GM23338 (cell line): ENCODE measurements at regions not wholly inside any gene's neighbourhood (a gene's known extent, or its start where the extent isn't known, plus 50 kb on each side); places are given as distances from the start of the nearest gene placed in this dataset.

Experiments
- ATAC-seq: fragments of 200-7000 bp; cut with Tn5 transposase; 3 replicates; pipeline ENCODE4 v1.9.1; 2020
- DNase-seq: peaks from one replicate; pipeline ENCODE4 v3.0.0-alpha.2; 2015; ENCODE audit warnings: low spot score
- H2AFZ ChIP-seq: fragments of 200-600 bp; sonication (generic); 2 replicates; pipeline ENCODE4 v1.8.0; 2016; ENCODE audit warnings: antibody characterized with exemption, mild to moderate bottlenecking, moderate library complexity
- H3F3A ChIP-seq: fragments of 200-600 bp; sonication (generic); replicated peaks from 2 replicates; pipeline ENCODE4 v1.8.0; 2017; ENCODE audit warnings: antibody characterized with exemption, mixed run types, low read depth
- H3K27ac ChIP-seq: fragments of 200-600 bp; sonication (generic); 2 replicates; pipeline ENCODE4 v1.6.1; 2016; ENCODE audit warnings: low read depth
- H3K27me3 ChIP-seq: fragments of 200-600 bp; sonication (generic); 2 replicates; pipeline ENCODE4 v1.8.0; 2016; ENCODE audit warnings: mild to moderate bottlenecking, mixed run types, moderate library complexity; ENCODE audit not compliant: insufficient read depth
- H3K36me3 ChIP-seq: fragments of 200-600 bp; sonication (generic); 2 replicates; pipeline ENCODE4 v1.8.0; 2016; ENCODE audit warnings: mild to moderate bottlenecking; ENCODE audit not compliant: insufficient read depth
- H3K4me1 ChIP-seq: fragments of 200-600 bp; sonication (generic); 2 replicates; pipeline ENCODE4 v1.8.0; 2016; ENCODE audit warnings: mild to moderate bottlenecking, moderate library complexity; ENCODE audit not compliant: insufficient read depth
- H3K4me2 ChIP-seq: fragments of 200-600 bp; sonication (generic); 2 replicates; pipeline ENCODE4 v1.7.1; 2017; ENCODE audit warnings: mixed run types
- H3K4me3 ChIP-seq: fragments of 200-600 bp; sonication (generic); 2 replicates; pipeline ENCODE4 v1.6.1; 2016; ENCODE audit warnings: mixed run types
- H3K79me2 ChIP-seq: fragments of 200-600 bp; sonication (generic); replicated peaks from 2 replicates; pipeline ENCODE4 v1.8.0; 2017; ENCODE audit warnings: mild to moderate bottlenecking; ENCODE audit not compliant: insufficient read depth
- H3K9me2 ChIP-seq: fragments of 200-600 bp; sonication (generic); 2 replicates; pipeline ENCODE4 v1.8.0; 2017; ENCODE audit not compliant: insufficient read depth
- H4K20me1 ChIP-seq: fragments of 200-600 bp; sonication (generic); replicated peaks from 2 replicates; pipeline ENCODE4 v1.8.0; 2017; ENCODE audit warnings: mild to moderate bottlenecking; ENCODE audit not compliant: insufficient read depth
- H3K27ac Mint-ChIP-seq: 2 replicates; pipeline ENCODE4 v1.8.0; 2020; ENCODE audit warnings: inconsistent platforms, mild to moderate bottlenecking, moderate library complexity, mixed read lengths
- H3K27me3 Mint-ChIP-seq: 3 replicates; pipeline ENCODE4 v1.8.0; 2022; ENCODE audit warnings: low read depth, mild to moderate bottlenecking, moderate library complexity, mixed read lengths, inconsistent platforms; ENCODE audit not compliant: insufficient read depth, poor library complexity
- H3K36me3 Mint-ChIP-seq: 3 replicates; pipeline ENCODE4 v1.8.0; 2021; ENCODE audit warnings: low read depth, mild to moderate bottlenecking, inconsistent platforms, moderate library complexity, mixed read lengths
- H3K4me1 Mint-ChIP-seq: 3 replicates; pipeline ENCODE4 v1.8.0; 2020; ENCODE audit warnings: mild to moderate bottlenecking, inconsistent platforms, mixed read lengths
- H3K4me3 Mint-ChIP-seq: 3 replicates; pipeline ENCODE4 v1.8.0; 2021; ENCODE audit warnings: moderate library complexity, mild to moderate bottlenecking, inconsistent platforms, mixed read lengths
- H3K9me3 Mint-ChIP-seq: 3 replicates; pipeline ENCODE4 v1.8.0; 2020; ENCODE audit warnings: moderate library complexity, mild to moderate bottlenecking, inconsistent platforms, mixed read lengths
- CREB1 ChIP-seq: fragments of 250-450 bp; sonication (Bioruptor Pico); IDR thresholded peaks from 2 replicates; pipeline ENCODE4 v1.5.0; 2020; ENCODE audit warnings: low read depth, mild to moderate bottlenecking, moderate library complexity
- EZH2 ChIP-seq: fragments of 200-600 bp; sonication (generic); IDR thresholded peaks from one replicate; pipeline ENCODE4 v1.8.0; 2017; ENCODE audit warnings: antibody characterized with exemption, mild to moderate bottlenecking, low read depth; ENCODE audit not compliant: unreplicated experiment
- EZH2phosphoT487 ChIP-seq: fragments of 200-600 bp; sonication (generic); IDR thresholded peaks from one replicate; pipeline ENCODE4 v1.8.1; 2018; ENCODE audit warnings: antibody characterized with exemption; ENCODE audit not compliant: unreplicated experiment
- JUNB ChIP-seq: IDR thresholded peaks from one replicate; pipeline ENCODE4 v1.6.1; 2016; ENCODE audit warnings: antibody characterized with exemption; ENCODE audit not compliant: unreplicated experiment
- NANOG ChIP-seq: IDR thresholded peaks from 2 replicates; pipeline ENCODE4 v1.6.1; 2016; ENCODE audit warnings: antibody characterized with exemption, borderline replicate concordance
- POLR2AphosphoS5 ChIP-seq: IDR thresholded peaks from 2 replicates; pipeline ENCODE4 v1.6.1; 2016; ENCODE audit warnings: antibody characterized with exemption, low read depth
- STAT1 ChIP-seq: IDR thresholded peaks from one replicate; pipeline ENCODE4 v1.6.1; 2016; ENCODE audit warnings: antibody characterized with exemption; ENCODE audit not compliant: unreplicated experiment
- TF ChIP-seq, protein P1 (sequence below): fragments of 250-450 bp; sonication (Bioruptor Pico); IDR thresholded peaks from 2 replicates; pipeline ENCODE4 v1.5.0; 2020; ENCODE audit warnings: mild to moderate bottlenecking, moderate library complexity
- TF ChIP-seq, protein P2 (sequence below): IDR thresholded peaks from one replicate; pipeline ENCODE4 v1.6.1; 2018; ENCODE audit warnings: antibody characterized with exemption; ENCODE audit not compliant: unreplicated experiment
- TF ChIP-seq, protein P3 (sequence below), 2 experiments: fragments of 200-600 bp in 1 of 2; sonication (generic) in 1 of 2; conservative IDR thresholded peaks; 2 replicates each; pipeline versions ENCODE4 v1.5.1 to v1.6.1; 2016 to 2017; ENCODE audit warnings: antibody characterized with exemption in 2 of 2, low read depth in 2 of 2, mild to moderate bottlenecking in 2 of 2, moderate library complexity in 1 of 2

DNA sequence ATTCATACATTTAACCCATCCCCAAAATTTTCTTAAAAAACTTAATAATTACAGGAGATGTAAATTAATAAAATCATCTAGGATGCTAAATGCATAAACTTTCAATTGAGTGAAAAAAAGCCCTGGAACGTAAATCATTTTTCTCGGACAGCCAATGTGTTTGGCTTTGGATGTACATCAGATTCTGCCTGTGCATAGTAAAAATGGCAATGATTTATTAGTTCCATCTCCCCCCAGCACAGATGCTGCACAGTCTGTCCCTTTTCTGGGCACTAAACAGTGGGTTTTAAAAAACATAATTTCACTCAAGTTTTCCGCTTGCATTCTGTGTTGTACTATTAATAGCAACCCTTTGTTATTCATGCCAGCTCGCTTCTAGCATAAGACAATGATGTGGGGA, 147.7 kb downstream of the TM9SF2 start:
- H3K79me2 ChIP-seq = no peaks in the 10 kb centered on the region
- no peak for ATAC-seq
- no peaks in the 10 kb centered on the region for H3K36me3 ChIP-seq
- H3K4me2 ChIP-seq = peak overlapping the region; percentile 29; the same call in 1 of the 2 replicates
- TF ChIP-seq CREB1 (CRISPR knock-in tag) = no peak
- TF ChIP-seq, protein P1, sequence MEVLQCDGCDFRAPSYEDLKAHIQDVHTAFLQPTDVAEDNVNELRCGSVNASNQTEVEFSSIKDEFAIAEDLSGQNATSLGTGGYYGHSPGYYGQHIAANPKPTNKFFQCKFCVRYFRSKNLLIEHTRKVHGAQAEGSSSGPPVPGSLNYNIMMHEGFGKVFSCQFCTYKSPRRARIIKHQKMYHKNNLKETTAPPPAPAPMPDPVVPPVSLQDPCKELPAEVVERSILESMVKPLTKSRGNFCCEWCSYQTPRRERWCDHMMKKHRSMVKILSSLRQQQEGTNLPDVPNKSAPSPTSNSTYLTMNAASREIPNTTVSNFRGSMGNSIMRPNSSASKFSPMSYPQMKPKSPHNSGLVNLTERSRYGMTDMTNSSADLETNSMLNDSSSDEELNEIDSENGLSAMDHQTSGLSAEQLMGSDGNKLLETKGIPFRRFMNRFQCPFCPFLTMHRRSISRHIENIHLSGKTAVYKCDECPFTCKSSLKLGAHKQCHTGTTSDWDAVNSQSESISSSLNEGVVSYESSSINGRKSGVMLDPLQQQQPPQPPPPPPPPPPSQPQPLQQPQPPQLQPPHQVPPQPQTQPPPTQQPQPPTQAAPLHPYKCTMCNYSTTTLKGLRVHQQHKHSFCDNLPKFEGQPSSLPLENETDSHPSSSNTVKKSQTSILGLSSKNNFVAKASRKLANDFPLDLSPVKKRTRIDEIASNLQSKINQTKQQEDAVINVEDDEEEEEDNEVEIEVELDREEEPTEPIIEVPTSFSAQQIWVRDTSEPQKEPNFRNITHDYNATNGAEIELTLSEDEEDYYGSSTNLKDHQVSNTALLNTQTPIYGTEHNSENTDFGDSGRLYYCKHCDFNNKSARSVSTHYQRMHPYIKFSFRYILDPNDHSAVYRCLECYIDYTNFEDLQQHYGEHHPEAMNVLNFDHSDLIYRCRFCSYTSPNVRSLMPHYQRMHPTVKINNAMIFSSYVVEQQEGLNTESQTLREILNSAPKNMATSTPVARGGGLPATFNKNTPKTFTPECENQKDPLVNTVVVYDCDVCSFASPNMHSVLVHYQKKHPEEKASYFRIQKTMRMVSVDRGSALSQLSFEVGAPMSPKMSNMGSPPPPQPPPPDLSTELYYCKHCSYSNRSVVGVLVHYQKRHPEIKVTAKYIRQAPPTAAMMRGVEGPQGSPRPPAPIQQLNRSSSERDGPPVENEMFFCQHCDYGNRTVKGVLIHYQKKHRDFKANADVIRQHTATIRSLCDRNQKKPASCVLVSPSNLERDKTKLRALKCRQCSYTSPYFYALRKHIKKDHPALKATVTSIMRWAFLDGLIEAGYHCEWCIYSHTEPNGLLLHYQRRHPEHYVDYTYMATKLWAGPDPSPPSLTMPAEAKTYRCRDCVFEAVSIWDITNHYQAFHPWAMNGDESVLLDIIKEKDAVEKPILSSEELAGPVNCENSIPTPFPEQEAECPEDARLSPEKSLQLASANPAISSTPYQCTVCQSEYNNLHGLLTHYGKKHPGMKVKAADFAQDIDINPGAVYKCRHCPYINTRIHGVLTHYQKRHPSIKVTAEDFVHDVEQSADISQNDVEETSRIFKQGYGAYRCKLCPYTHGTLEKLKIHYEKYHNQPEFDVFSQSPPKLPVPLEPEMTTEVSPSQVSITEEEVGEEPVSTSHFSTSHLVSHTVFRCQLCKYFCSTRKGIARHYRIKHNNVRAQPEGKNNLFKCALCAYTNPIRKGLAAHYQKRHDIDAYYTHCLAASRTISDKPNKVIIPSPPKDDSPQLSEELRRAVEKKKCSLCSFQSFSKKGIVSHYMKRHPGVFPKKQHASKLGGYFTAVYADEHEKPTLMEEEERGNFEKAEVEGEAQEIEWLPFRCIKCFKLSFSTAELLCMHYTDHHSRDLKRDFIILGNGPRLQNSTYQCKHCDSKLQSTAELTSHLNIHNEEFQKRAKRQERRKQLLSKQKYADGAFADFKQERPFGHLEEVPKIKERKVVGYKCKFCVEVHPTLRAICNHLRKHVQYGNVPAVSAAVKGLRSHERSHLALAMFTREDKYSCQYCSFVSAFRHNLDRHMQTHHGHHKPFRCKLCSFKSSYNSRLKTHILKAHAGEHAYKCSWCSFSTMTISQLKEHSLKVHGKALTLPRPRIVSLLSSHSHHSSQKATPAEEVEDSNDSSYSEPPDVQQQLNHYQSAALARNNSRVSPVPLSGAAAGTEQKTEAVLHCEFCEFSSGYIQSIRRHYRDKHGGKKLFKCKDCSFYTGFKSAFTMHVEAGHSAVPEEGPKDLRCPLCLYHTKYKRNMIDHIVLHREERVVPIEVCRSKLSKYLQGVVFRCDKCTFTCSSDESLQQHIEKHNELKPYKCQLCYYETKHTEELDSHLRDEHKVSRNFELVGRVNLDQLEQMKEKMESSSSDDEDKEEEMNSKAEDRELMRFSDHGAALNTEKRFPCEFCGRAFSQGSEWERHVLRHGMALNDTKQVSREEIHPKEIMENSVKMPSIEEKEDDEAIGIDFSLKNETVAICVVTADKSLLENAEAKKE (CRISPR knock-in tag) = no peak
- no peak for TF ChIP-seq EZH2phosphoT487
- H4K20me1 ChIP-seq = no peaks in the 10 kb centered on the region
- no peak for DNase-seq
- no peaks in the 10 kb centered on the region for H3F3A ChIP-seq
- peaks cover 17% of the 10 kb centered on the region for H3K4me1 ChIP-seq
- no peaks in the 10 kb centered on the region for H3K27me3 ChIP-seq
- no peak overlapping the region for H3K4me3 Mint-ChIP-seq
- 0 out of 2 replicates have a peak, but pooled peaks cover 2% of the 10 kb centered on the region for H3K9me2 ChIP-seq
- H2AFZ ChIP-seq = no peak overlapping the region
- H3K4me3 ChIP-seq = no peak overlapping the region
- no peaks in the 10 kb centered on the region for H3K27me3 Mint-ChIP-seq
- no peaks in the 10 kb centered on the region for H3K36me3 Mint-ChIP-seq
- H3K27ac Mint-ChIP-seq = no peak overlapping the region
- no peaks in the 10 kb centered on the region for H3K9me3 Mint-ChIP-seq
- H3K27ac ChIP-seq = no peak overlapping the region
- H3K4me1 Mint-ChIP-seq = peaks cover 22% of the 10 kb centered on the region

DNA sequence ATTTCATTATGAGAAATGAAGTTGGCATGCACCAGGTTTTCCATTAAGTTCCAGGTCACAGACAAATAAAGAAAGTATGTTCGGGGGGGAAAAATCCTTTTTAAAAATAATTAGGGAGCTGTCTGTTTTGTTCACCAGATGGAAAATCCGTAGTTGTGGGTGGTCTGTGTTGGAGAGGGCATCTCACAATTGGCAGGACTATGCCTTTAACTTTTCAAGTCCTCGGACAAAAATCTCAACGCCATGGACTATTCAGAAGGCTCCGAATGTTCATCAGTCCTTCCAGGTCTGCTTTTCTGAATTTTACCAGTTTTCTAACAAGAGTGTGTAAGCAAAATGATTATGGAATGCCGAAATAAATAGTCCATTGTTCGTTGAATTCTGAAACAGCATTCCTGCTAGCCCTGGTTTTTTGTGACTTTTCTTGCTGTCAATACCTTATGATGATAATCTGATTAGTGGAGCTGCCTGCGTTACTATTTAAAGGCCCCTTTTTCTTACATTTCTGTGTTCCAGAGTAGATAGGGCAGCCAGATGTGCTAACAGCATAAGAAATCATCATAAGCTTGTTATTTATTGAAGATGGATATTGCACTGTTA, 146.9 kb downstream of the TM9SF2 start:
- Histone ChIP-seq H3F3A (no peaks in the 10 kb centered on the region), H3K4me3 (no peak overlapping the region), H3K9me2 (0 out of 2 replicates have a peak, but pooled peaks cover 2% of the 10 kb centered on the region), H3K27ac (no peak overlapping the region), H3K27me3 (no peaks in the 10 kb centered on the region), H2AFZ (no peak overlapping the region), H3K79me2 (no peaks in the 10 kb centered on the region), H3K4me2 (no peak overlapping the region), H3K36me3 (no peaks in the 10 kb centered on the region), H4K20me1 (no peaks in the 10 kb centered on the region), H3K4me1 (peaks cover 17% of the 10 kb centered on the region)
- Mint-ChIP-seq H3K4me3 (no peak overlapping the region), H3K36me3 (no peaks in the 10 kb centered on the region), H3K27me3 (no peaks in the 10 kb centered on the region), H3K4me1 (peaks cover 22% of the 10 kb centered on the region), H3K27ac (no peak overlapping the region), H3K9me3 (no peaks in the 10 kb centered on the region)
- ATAC-seq (no peak), DNase-seq (no peak)
- TF ChIP-seq EZH2phosphoT487 = no peak
- TF ChIP-seq NANOG = no peak
- TF ChIP-seq, protein P2, sequence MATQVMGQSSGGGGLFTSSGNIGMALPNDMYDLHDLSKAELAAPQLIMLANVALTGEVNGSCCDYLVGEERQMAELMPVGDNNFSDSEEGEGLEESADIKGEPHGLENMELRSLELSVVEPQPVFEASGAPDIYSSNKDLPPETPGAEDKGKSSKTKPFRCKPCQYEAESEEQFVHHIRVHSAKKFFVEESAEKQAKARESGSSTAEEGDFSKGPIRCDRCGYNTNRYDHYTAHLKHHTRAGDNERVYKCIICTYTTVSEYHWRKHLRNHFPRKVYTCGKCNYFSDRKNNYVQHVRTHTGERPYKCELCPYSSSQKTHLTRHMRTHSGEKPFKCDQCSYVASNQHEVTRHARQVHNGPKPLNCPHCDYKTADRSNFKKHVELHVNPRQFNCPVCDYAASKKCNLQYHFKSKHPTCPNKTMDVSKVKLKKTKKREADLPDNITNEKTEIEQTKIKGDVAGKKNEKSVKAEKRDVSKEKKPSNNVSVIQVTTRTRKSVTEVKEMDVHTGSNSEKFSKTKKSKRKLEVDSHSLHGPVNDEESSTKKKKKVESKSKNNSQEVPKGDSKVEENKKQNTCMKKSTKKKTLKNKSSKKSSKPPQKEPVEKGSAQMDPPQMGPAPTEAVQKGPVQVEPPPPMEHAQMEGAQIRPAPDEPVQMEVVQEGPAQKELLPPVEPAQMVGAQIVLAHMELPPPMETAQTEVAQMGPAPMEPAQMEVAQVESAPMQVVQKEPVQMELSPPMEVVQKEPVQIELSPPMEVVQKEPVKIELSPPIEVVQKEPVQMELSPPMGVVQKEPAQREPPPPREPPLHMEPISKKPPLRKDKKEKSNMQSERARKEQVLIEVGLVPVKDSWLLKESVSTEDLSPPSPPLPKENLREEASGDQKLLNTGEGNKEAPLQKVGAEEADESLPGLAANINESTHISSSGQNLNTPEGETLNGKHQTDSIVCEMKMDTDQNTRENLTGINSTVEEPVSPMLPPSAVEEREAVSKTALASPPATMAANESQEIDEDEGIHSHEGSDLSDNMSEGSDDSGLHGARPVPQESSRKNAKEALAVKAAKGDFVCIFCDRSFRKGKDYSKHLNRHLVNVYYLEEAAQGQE = no peak
- no peak for TF ChIP-seq JUNB
- no peak for TF ChIP-seq STAT1
- TF ChIP-seq, protein P3, sequence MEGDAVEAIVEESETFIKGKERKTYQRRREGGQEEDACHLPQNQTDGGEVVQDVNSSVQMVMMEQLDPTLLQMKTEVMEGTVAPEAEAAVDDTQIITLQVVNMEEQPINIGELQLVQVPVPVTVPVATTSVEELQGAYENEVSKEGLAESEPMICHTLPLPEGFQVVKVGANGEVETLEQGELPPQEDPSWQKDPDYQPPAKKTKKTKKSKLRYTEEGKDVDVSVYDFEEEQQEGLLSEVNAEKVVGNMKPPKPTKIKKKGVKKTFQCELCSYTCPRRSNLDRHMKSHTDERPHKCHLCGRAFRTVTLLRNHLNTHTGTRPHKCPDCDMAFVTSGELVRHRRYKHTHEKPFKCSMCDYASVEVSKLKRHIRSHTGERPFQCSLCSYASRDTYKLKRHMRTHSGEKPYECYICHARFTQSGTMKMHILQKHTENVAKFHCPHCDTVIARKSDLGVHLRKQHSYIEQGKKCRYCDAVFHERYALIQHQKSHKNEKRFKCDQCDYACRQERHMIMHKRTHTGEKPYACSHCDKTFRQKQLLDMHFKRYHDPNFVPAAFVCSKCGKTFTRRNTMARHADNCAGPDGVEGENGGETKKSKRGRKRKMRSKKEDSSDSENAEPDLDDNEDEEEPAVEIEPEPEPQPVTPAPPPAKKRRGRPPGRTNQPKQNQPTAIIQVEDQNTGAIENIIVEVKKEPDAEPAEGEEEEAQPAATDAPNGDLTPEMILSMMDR (conservative IDR thresholded peaks at IDR 0.05; ENCODE audit: low read depth in 2 of 2) = no peak
- TF ChIP-seq EZH2 = no peak
- TF ChIP-seq POLR2AphosphoS5 = no peak
- TF ChIP-seq CREB1 (CRISPR knock-in tag) = no peak
